Fibroblast of mammary gland (primary cell): ENCODE measurements at regions not wholly inside any gene's neighbourhood (a gene's known extent, or its start where the extent isn't known, plus 50 kb on each side); places are given as distances from the start of the nearest gene placed in this dataset.

Source experiments
- DNase-seq: peaks from one replicate; pipeline ENCODE4 v3.0.0-alpha.2; 2010; ENCODE audit warnings: low read depth
- H3K4me3 ChIP-seq: 2 replicates; pipeline ENCODE4 v1.5.1; 2011; ENCODE audit warnings: low read depth, mild to moderate bottlenecking, low read length, moderate library complexity; ENCODE audit not compliant: control insufficient read depth
- TF ChIP-seq, protein P1 (sequence below): conservative IDR thresholded peaks from 2 replicates; pipeline ENCODE4 v1.5.1; 2011; ENCODE audit warnings: low read depth, low read length, inconsistent platforms; ENCODE audit not compliant: control insufficient read depth, insufficient read depth

DNA sequence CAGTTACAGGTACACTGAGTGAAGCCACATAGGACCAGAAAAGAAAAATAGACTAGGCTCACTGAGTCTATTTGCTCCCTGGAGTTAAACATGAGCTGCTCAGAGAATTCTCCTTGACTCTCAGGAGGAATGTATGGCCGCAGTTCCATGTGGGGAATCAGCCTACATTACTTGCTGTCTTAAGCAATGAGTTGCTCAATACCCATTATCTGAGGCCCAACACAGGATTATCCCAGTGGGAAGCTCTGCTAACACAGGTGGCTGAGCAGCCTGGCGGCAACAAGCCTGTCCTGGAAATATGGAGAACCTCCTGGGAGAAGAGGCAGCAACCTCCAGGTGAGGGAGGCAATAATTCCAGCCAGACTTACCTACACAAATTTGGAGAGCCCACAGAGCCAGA is 177.5 kb upstream of the NREP start:
- no peak for DNase-seq
- no peak overlapping the region for H3K4me3 ChIP-seq
- TF ChIP-seq, protein P1, sequence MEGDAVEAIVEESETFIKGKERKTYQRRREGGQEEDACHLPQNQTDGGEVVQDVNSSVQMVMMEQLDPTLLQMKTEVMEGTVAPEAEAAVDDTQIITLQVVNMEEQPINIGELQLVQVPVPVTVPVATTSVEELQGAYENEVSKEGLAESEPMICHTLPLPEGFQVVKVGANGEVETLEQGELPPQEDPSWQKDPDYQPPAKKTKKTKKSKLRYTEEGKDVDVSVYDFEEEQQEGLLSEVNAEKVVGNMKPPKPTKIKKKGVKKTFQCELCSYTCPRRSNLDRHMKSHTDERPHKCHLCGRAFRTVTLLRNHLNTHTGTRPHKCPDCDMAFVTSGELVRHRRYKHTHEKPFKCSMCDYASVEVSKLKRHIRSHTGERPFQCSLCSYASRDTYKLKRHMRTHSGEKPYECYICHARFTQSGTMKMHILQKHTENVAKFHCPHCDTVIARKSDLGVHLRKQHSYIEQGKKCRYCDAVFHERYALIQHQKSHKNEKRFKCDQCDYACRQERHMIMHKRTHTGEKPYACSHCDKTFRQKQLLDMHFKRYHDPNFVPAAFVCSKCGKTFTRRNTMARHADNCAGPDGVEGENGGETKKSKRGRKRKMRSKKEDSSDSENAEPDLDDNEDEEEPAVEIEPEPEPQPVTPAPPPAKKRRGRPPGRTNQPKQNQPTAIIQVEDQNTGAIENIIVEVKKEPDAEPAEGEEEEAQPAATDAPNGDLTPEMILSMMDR = no peak

DNA sequence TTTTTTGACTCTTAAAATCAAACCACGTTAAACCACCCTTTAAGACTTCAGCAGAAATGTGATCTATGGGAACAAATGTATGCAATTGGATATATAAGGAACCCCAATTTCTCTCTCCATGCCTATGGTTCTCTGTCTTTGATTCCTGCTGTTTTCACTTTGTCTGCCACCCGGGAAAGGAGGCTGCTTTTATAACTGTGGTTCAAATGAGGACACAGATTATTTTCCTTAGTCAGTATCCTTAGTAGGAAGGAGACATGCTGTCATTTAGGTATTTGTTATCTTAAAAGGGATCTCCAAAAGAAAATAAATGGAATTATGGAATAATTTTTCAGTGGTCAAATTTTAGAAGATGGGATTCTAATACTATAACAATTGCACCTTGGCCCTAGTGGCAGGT is 176.1 kb upstream of the NREP start:
- no peak overlapping the region for H3K4me3 ChIP-seq
- no peak for DNase-seq
- TF ChIP-seq, protein P1 = no peak

DNA sequence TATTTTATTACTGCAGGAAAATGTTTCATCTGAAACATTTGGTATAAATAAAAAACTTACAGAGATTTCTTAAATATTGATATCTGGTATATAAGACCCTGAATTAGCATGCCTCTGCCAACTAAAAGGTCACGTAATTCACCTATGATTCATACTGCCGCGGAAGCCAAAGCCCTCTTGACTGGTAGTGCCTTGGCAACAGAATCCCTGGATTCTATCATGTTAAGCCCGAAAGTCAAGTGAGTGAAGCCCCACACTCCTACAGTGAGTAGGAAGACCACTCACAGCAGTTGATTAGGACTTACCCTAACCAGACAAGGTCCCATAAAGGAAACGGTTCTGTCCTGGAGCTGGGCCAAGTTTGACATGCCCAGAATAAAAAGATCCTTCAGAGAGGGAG is 175.6 kb upstream of the NREP start:
- TF ChIP-seq, protein P1 = no peak
- no peak overlapping the region for H3K4me3 ChIP-seq
- DNase-seq = peak; percentile 53

DNA sequence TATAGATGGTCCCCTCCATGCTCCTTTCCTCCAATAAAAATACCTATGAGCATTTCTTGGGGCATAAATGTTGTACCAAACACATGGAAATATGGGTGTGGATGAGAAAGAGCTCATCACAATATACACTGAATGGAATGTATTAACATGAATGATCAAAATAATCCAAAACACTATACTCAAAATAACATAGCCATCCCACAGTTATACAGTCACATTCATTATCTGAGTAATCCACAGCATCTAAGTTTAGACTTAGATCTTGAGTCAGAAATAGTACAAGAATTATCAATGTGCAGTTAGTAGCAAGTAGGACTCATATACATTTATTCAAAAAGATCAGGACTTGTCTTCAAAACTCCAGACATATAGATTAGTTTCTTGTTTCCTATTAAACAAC is 175.2 kb upstream of the NREP start:
- TF ChIP-seq, protein P1 = no peak
- H3K4me3 ChIP-seq = no peak overlapping the region
- DNase-seq = peak; percentile 57

DNA sequence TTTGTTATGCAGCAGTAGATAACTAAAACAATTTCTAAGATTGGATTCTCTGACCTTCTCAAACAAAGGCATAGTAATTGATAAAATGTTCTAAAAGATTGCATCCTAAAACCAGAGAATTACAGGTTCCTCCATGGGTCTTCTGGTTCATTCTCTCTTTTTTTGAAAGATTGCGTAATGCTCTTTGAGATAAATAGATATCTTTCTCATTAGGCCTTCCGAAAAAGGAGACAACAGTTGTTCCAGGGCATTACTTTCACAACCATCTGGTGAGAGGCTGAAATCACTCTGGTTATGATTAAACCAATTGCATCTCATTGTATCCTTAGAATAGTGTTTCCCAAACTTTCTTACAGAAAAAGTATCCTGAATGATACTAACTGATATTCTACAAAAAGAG is 174.7 kb upstream of the NREP start:
- peak; percentile 52 for DNase-seq

DNA sequence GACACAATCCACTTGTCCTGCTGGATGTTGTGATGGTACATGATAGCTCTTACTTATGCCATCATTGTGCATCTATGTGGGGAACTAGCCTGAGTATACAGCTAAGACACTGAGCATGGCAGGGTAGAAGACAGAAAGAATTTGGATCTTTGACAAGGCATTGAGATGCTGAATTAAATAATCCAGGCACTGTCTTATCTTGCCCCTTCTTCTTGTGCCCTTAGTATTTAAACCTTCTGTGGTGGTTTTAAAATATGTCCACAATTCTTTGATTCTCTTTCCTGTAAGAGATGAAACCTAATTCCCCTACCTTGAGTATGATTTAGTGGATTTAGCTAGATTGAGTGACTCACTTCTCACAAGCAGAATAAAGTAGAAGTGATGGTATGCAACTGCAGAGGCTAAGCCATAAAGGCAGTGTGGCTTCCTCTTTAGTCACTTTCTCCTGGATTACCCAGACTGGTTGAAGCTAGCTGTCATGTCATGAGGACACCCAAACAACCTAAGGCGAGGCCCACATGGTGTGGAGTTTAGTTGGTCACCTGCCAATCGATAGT is 174.0 kb upstream of the NREP start:
- DNase-seq = peak; percentile 88
- TF ChIP-seq, protein P1 = no peak
- no peak overlapping the region for H3K4me3 ChIP-seq

More for the DNA sequence above, 174.7 kb upstream of the NREP start:
- no peak overlapping the region for H3K4me3 ChIP-seq
- TF ChIP-seq, protein P1 = no peak

DNA sequence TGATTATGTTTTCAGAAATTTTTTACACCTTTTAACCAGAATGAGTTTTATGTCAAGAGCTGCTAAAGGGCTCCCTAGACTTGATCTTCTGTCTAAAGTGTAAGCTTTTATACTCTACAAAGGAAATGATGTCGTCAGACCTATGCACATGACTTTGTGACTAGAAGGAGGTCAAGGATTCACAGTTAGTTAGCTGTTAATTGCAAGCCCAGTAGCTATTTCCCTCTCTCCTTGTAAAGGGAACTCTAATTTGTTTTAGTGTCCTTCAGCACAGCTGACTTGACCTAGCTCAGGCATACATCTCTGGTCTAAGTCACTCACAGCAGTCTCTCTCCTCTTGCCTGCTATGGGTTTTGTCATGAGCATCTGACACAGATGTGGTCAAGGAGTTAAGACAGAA is 173.5 kb upstream of the NREP start:
- TF ChIP-seq, protein P1 = no peak
- DNase-seq = peak; percentile 57
- H3K4me3 ChIP-seq = no peak overlapping the region
